ENCODE measurements at regions not wholly inside any gene's neighbourhood (a gene's known extent, or its start where the extent isn't known, plus 50 kb on each side); places are given as distances from the start of the nearest gene placed in this dataset.

- no peak for TF ChIP-seq NFXL1 (IDR thresholded peaks at IDR 0.05; ENCODE audit: borderline replicate concordance)
- TF ChIP-seq ELK1 (IDR thresholded peaks at IDR 0.05; ENCODE audit: low read depth, low read length) = no peak
- TF ChIP-seq BCL11A (IDR thresholded peaks at IDR 0.05; ENCODE audit: low read depth, low read length) = no peak
- TF ChIP-seq FOS (IDR thresholded peaks at IDR 0.05; ENCODE audit: borderline replicate concordance, extremely low read depth, insufficient read length) = no peak
- TF ChIP-seq PKNOX1 (IDR thresholded peaks at IDR 0.05) = no peak
- TF ChIP-seq TBL1XR1 (IDR thresholded peaks at IDR 0.05; ENCODE audit: low read depth, low read length) = no peak
- TF ChIP-seq ZNF622 (IDR thresholded peaks at IDR 0.05) = no peak
- TF ChIP-seq RCOR1 (conservative IDR thresholded peaks at IDR 0.05; ENCODE audit: low read depth, low read length) = no peak
- TF ChIP-seq EED (IDR thresholded peaks at IDR 0.05; ENCODE audit: low read depth) = no peak
- no peak for TF ChIP-seq JUND (IDR thresholded peaks at IDR 0.05; ENCODE audit: low read depth, low read length)
- no peak for TF ChIP-seq CBX5 (IDR thresholded peaks at IDR 0.05; ENCODE audit: low read depth)
- TF ChIP-seq ZNF274 (IDR thresholded peaks at IDR 0.05; ENCODE audit: insufficient read depth, insufficient read length) = no peak
- TF ChIP-seq CBX3 (IDR thresholded peaks at IDR 0.05; ENCODE audit: borderline replicate concordance, low read depth) = no peak
- no peak for TF ChIP-seq MEF2A (IDR thresholded peaks at IDR 0.05; ENCODE audit: insufficient read depth, low read depth, low read length)
- TF ChIP-seq CHD4 (IDR thresholded peaks at IDR 0.05) = no peak
- in situ Hi-C loops (cut with MboI) = no loop called here
- BruUV-seq (replicated peaks) = no TSS peak
- ChIA-PET POLR2A (no interaction called here), SMC1A (ENCODE audit: uncharacterized antibody, unreplicated experiment) (interaction anchor here (1.5 kb wide), 1 partner anchor 15 kb away, joined by 3 read pairs; no protein-coding TSS in a partner anchor), CTCF (no interaction called here), RAD21 (ENCODE audit: unreplicated experiment) (no interaction called here)
- Histone ChIP-seq H4K20me1 (ENCODE audit: control insufficient read depth, insufficient read depth) (no peaks in the 10 kb centered on the region), H3K9ac (ENCODE audit: control insufficient read depth, insufficient read depth, low read length) (no peak overlapping the region), H3K4me3 (no peak overlapping the region), H2AFZ (ENCODE audit: control insufficient read depth, low read depth, low read length) (no peak overlapping the region), H3K79me2 (ENCODE audit: control insufficient read depth, insufficient read depth, low read length) (no peaks in the 10 kb centered on the region), H3K36me3 (ENCODE audit: control insufficient read depth in 2 of 2, insufficient read depth in 2 of 2, low read length in 1 of 2) (no peaks in the 10 kb centered on the region), H3K4me1 (ENCODE audit: control insufficient read depth, insufficient read depth, low read length) (no peaks in the 10 kb centered on the region), H3K27me3 (replicated peaks in 1 of 2; ENCODE audit: control insufficient read depth in 2 of 2, insufficient read depth in 2 of 2, low read length in 1 of 2) (no peaks in the 10 kb centered on the region), H3K4me2 (ENCODE audit: control insufficient read depth, insufficient read depth) (no peak overlapping the region), H3K27ac (ENCODE audit: control insufficient read depth, insufficient read depth) (no peak overlapping the region), H3K9me3 (replicated peaks; ENCODE audit: control insufficient read depth, insufficient read depth, low read length) (peaks cover 15% of the 10 kb centered on the region)
- intact Hi-C loops (cut with micrococcal nuclease; ENCODE audit: unreplicated experiment) = no loop called here
- 100% methylated on average over 5 of the region's 5 CpGs for WGBS (ENCODE audit: insufficient coverage, insufficient replicate concordance, low lambda C conversion rate, missing lambda C conversion rate)
- FAIRE-seq (no peak), DNase-seq (ENCODE audit: low read depth, low spot score) (no peak), ATAC-seq (no peak)
Observed at GRCh38 chr16:11480634-11481033, 106.1 kb downstream of the LITAF start.

All from GM12878 (cell line).